Spleen (tissue), 7 donors: ENCODE measurements at regions not wholly inside any gene's neighbourhood (a gene's known extent, or its start where the extent isn't known, plus 50 kb on each side); places are given as distances from the start of the nearest gene placed in this dataset.

ENCODE experiments used
- POLR2A ChIP-seq, 3 donors: fragments of 450-650 bp; IDR thresholded peaks; one replicate each; pipeline ENCODE4 v1.5.1; 2017; ENCODE audit warnings: antibody characterized with exemption in 3 of 3, mild to moderate bottlenecking in 1 of 3
- POLR2AphosphoS5 ChIP-seq, 3 donors: sonication (generic); formaldehyde crosslinking; IDR thresholded peaks; one replicate each; pipeline ENCODE4 v1.5.1; 2017; ENCODE audit warnings: antibody characterized with exemption in 3 of 3
- TF ChIP-seq, protein P1 (sequence below), 11 experiments: fragments of 200-600 bp in 7 of 11; fragments of 450-650 bp in 4 of 11; sonication (generic) in 4 of 11; IDR thresholded peaks in 8 of 11; conservative IDR thresholded peaks in 3 of 11; 1 replicate in 7 of 11; 2 replicates in 4 of 11; pipeline versions ENCODE4 v1.4.0 to v1.8.0; 2016 to 2021; ENCODE audit warnings: antibody characterized with exemption in 11 of 11, inconsistent platforms in 4 of 11, mild to moderate bottlenecking in 1 of 11
- donor health status: DM: no; HTN: no; CAD: no; lungs with moderate emphysema.
- donor health status: DM: no; HTN: no; CAD: no.
- donor health status: DM: no; HTN: no; CAD: no.

DNA sequence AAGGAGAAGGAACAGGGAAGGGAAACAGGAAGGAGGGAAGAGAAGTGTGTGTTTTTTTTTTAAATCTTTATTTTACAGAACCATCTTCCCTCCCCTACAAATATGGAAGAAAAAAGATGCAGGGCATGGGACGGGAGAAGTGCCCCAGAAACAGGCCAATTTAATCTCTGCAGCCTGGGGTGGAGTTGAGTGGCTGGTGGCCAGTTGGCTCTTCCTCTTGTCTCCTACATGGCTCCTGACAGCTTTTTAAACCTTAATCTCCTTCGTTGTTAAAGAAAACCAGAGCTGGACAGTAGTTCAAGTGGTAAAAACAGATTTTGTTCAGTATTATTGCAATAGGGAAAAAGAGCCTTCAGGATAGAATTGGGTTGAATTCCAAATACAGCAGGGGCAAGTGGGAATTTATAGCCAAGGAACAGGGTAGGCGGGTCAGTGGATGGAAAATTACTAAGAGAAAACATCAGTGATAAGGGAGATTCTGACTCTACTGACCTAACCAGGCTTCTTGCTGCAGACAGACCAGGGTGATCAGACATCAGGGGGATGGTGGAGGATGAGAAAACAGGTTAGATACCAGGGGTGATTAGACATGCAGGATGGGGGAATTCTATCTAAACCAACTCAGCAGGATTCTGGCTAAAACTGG, 125.1 kb upstream of the CLINT1 start:
- TF ChIP-seq, protein P1, sequence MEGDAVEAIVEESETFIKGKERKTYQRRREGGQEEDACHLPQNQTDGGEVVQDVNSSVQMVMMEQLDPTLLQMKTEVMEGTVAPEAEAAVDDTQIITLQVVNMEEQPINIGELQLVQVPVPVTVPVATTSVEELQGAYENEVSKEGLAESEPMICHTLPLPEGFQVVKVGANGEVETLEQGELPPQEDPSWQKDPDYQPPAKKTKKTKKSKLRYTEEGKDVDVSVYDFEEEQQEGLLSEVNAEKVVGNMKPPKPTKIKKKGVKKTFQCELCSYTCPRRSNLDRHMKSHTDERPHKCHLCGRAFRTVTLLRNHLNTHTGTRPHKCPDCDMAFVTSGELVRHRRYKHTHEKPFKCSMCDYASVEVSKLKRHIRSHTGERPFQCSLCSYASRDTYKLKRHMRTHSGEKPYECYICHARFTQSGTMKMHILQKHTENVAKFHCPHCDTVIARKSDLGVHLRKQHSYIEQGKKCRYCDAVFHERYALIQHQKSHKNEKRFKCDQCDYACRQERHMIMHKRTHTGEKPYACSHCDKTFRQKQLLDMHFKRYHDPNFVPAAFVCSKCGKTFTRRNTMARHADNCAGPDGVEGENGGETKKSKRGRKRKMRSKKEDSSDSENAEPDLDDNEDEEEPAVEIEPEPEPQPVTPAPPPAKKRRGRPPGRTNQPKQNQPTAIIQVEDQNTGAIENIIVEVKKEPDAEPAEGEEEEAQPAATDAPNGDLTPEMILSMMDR (IDR thresholded peaks at IDR 0.05 in 8 of 11, conservative IDR thresholded peaks at IDR 0.05 in 3 of 11): no peak
- TF ChIP-seq POLR2AphosphoS5 (IDR thresholded peaks at IDR 0.05) (no peak), POLR2A (IDR thresholded peaks at IDR 0.05) (no peak)
